ENCODE measurements at regions not wholly inside any gene's neighbourhood (a gene's known extent, or its start where the extent isn't known, plus 50 kb on each side); places are given as distances from the start of the nearest gene placed in this dataset.

DNA sequence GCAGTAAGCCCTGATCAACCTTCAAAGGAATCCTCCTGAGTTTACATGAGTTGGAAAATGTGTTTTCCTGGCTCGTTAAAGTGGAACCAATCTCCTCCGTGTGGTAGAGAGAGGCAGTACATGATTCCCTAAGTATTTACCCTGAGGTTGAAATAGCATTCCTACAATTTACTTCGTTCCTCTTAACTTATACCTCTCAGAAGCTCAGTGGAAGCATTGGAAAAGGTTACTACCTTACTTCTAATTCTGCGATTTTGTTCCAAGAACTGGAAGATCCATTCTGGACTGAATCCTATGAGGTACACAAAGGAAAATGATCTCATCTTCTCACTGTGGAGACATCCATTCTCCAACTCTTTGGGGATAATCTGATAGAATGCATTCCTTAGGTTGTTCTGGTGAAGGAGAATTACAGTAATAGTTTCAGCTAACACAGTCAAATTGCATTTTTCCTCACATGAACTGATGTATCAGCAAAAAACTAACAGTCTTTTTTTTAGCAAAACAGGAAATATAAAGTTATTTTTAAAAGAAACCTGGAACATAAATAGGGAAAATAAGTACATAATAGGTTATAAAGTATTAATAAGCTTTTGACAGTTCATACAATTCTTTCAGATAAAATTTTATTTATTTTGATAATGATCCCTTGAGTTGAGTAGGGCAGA lies 475.6 kb downstream of the PDZRN4 start:
- Histone ChIP-seq H4K20me1 (replicated peaks; ENCODE audit: control insufficient read depth, insufficient read depth, low read length) (no peaks in the 10 kb centered on the region), H3K27ac (ENCODE audit: extremely low read depth, low read depth, low read length) (no peak overlapping the region), H3K27me3 (ENCODE audit: control insufficient read depth in 2 of 2, insufficient read depth in 2 of 2, low read length in 2 of 2) (no peaks in the 10 kb centered on the region), H2AFZ (ENCODE audit: low read depth, low read length) (no peak overlapping the region), H3K9ac (ENCODE audit: insufficient read depth in 1 of 2, low read depth in 2 of 2, low read length in 2 of 2) (no peak overlapping the region), H3K4me1 (replicated peaks in 1 of 2; ENCODE audit: control insufficient read depth in 2 of 2, insufficient read depth in 2 of 2, low read length in 2 of 2) (no peaks in the 10 kb centered on the region), H3K4me3 (no peak overlapping the region), H3K36me3 (ENCODE audit: control insufficient read depth, insufficient read depth, low read length) (no peaks in the 10 kb centered on the region), H3K9me3 (replicated peaks; ENCODE audit: control insufficient read depth, insufficient read depth, low read depth, low read length) (no peaks in the 10 kb centered on the region), H3K4me2 (ENCODE audit: insufficient read depth, low read length) (no peak overlapping the region), H3K9me1 (ENCODE audit: control insufficient read depth, insufficient read depth, low read length) (no peaks in the 10 kb centered on the region), H3K79me2 (ENCODE audit: control insufficient read depth, insufficient read depth, low read length) (no peaks in the 10 kb centered on the region)
- intact Hi-C loops (cut with micrococcal nuclease), result no loop called here
- BruUV-seq (replicated peaks), result no TSS peak
- in situ Hi-C loops (cut with MboI), result no loop called here
- WGBS (ENCODE audit: insufficient coverage, low coverage, missing lambda C conversion rate), result 0% methylated on average over 4 of the region's 4 CpGs
- POLR2A ChIA-PET, result no interaction called here
- FAIRE-seq (no peak), DNase-seq (ENCODE audit: extremely low read depth in 1 of 4, low spot score in 3 of 4) (no peak), ATAC-seq (no peak)
- CTCF ChIA-PET (ENCODE audit: low intra/inter-chr PET ratio), result no interaction called here
- TF ChIP-seq ZNF253 (CRISPR knock-in tag; conservative IDR thresholded peaks at IDR 0.05) (no peak), EZH2 (IDR thresholded peaks at IDR 0.05; ENCODE audit: borderline replicate concordance, low read depth, low read length) (no peak), ZNF316 (IDR thresholded peaks at IDR 0.05) (peak; percentile 63; the same call in 1 of the 2 replicates), C11orf30 (IDR thresholded peaks at IDR 0.05; ENCODE audit: low read depth) (peak; percentile 30; the same call in 1 of the 2 replicates), MAFK (IDR thresholded peaks at IDR 0.05; ENCODE audit: low read length) (0 out of 2 replicates have a peak, but pooled peaks have one; percentile 32), MAFF (IDR thresholded peaks at IDR 0.05; ENCODE audit: low read length) (peak; percentile 48; the same call in 1 of the 2 replicates), RAD21 (CRISPR knock-in tag; conservative IDR thresholded peaks at IDR 0.05 in 1 of 2, IDR thresholded peaks at IDR 0.05 in 1 of 2) (peak in 1 of 2 experiments; percentile 5; a peak in 1 of 4 replicates), CHCHD3 (CRISPR knock-in tag; IDR thresholded peaks at IDR 0.05) (no peak)

Data from K562 (cell line).